H1 (cell line): ENCODE measurements at regions not wholly inside any gene's neighbourhood (a gene's known extent, or its start where the extent isn't known, plus 50 kb on each side); places are given as distances from the start of the nearest gene placed in this dataset.
"Not testable (repeated sequence)": the region's sequence is repeated elsewhere in the genome, so short reads cannot be mapped to it uniquely, and the experiment has no call there.

ENCODE experiments used
- CTCF ChIA-PET: fragments of 300-600 bp; sonication (Branson Sonifier 250); formaldehyde crosslinking; loops from one replicate; lab custom pipeline; 2021; ENCODE audit not compliant: partially characterized antibody; lab: Charles Lee
- POLR2A ChIA-PET: fragments of 300-600 bp; sonication (Branson Sonifier 250); formaldehyde crosslinking; loops from one replicate; lab custom pipeline; 2021; ENCODE audit warnings: inconsistent platforms; ENCODE audit not compliant: partially characterized antibody; lab: Charles Lee
- DNase-seq, 2 experiments: peaks; one replicate each; pipeline versions ENCODE4 v3.0.0 to v3.0.0-alpha.2; 2010 to 2022; ENCODE audit warnings: low spot score in 2 of 2, low read depth in 1 of 2, mixed read lengths in 1 of 2
- FAIRE-seq: peaks from 2 replicates; lab custom pipeline; 2011; peaks lifted over from hg19 to GRCh38; lab: Jason Lieb, UNC
- H2AFZ ChIP-seq: 2 replicates; pipeline ENCODE4 v1.8.1; 2012; ENCODE audit warnings: low read length, inconsistent platforms
- H2AK5ac ChIP-seq: 2 replicates; pipeline ENCODE4 v1.6.1; 2013; ENCODE audit warnings: low read depth, low read length
- H2BK120ac ChIP-seq: replicated peaks from 2 replicates; pipeline ENCODE3; 2013; ENCODE audit warnings: low read depth, low read length, inconsistent platforms
- H2BK12ac ChIP-seq: 2 replicates; pipeline ENCODE4 v1.6.1; 2013; ENCODE audit warnings: low read depth, low read length
- H2BK15ac ChIP-seq: 2 replicates; pipeline ENCODE4 v1.6.1; 2013; ENCODE audit warnings: low read length
- H2BK20ac ChIP-seq: 2 replicates; pipeline ENCODE4 v1.6.1; 2013; ENCODE audit warnings: low read length
- H2BK5ac ChIP-seq: 2 replicates; pipeline ENCODE4 v1.6.1; 2013; ENCODE audit warnings: low read depth, low read length
- H3K14ac ChIP-seq: 2 replicates; pipeline ENCODE4 v1.6.1; 2013; ENCODE audit warnings: inconsistent platforms; ENCODE audit not compliant: insufficient read length
- H3K18ac ChIP-seq: 2 replicates; pipeline ENCODE4 v1.6.1; 2013; ENCODE audit warnings: low read length; ENCODE audit errors: extremely low read depth
- H3K23ac ChIP-seq: 2 replicates; pipeline ENCODE4 v1.6.1; 2013; ENCODE audit warnings: inconsistent platforms; ENCODE audit not compliant: insufficient read length
- H3K23me2 ChIP-seq: 2 replicates; pipeline ENCODE4 v1.6.1; 2013; ENCODE audit warnings: low read depth, low read length
- H3K27ac ChIP-seq: 2 replicates; pipeline ENCODE4 v1.6.1; 2011; ENCODE audit warnings: low read depth, low read length, inconsistent platforms
- H3K27me3 ChIP-seq, 4 experiments: replicated peaks in 1 of 4; 1 replicate in 1 of 4; 2 replicates in 3 of 4; pipeline versions ENCODE4 v1.6.1 to v1.8.1; 2011 to 2013; ENCODE audit warnings: low read length in 3 of 4, mild to moderate bottlenecking in 3 of 4, inconsistent platforms in 2 of 4, mixed read lengths in 2 of 4, moderate library complexity in 1 of 4; ENCODE audit not compliant: control insufficient read depth in 3 of 4, insufficient read depth in 3 of 4; ENCODE audit errors: extremely low read depth in 1 of 4
- H3K36me3 ChIP-seq, 4 experiments: 2 replicates each; pipeline versions ENCODE4 v1.6.1 to v1.8.1; 2011 to 2013; ENCODE audit warnings: mild to moderate bottlenecking in 4 of 4, low read length in 3 of 4, moderate library complexity in 2 of 4, control low read depth in 1 of 4, inconsistent platforms in 1 of 4; ENCODE audit not compliant: insufficient read depth in 4 of 4, control insufficient read depth in 2 of 4
- H3K4ac ChIP-seq: replicated peaks from 2 replicates; pipeline ENCODE3; 2013; ENCODE audit warnings: low read length, low read depth, mixed read lengths, inconsistent platforms; ENCODE audit not compliant: insufficient read length
- H3K4me1 ChIP-seq, 4 experiments: replicated peaks in 1 of 4; 1 replicate in 1 of 4; 2 replicates in 3 of 4; pipeline versions ENCODE4 v1.6.1 to v1.8.1; 2011 to 2013; ENCODE audit warnings: low read length in 3 of 4, inconsistent platforms in 2 of 4, mixed read lengths in 1 of 4; ENCODE audit not compliant: insufficient read depth in 4 of 4, control insufficient read depth in 3 of 4
- H3K4me2 ChIP-seq, 2 experiments: 2 replicates each; pipeline versions ENCODE4 v1.6.1 to v1.8.1; 2011 to 2013; ENCODE audit warnings: low read depth in 2 of 2, low read length in 2 of 2, control low read depth in 1 of 2, inconsistent platforms in 1 of 2, mild to moderate bottlenecking in 1 of 2; ENCODE audit not compliant: insufficient read depth in 1 of 2
- H3K4me3 ChIP-seq, 4 experiments: fragments of 200-600, 300-600 bp in 1 of 4; sonication (generic), shearing (Covaris generic), sonication (Bioruptor Twin) in 1 of 4; 2 replicates each; pipeline versions ENCODE4 v1.5.1 to v1.8.1; 2011 to 2016; ENCODE audit warnings: low read length in 4 of 4, low read depth in 3 of 4, control low read depth in 2 of 4, inconsistent platforms in 2 of 4, mild to moderate bottlenecking in 2 of 4, mixed read lengths in 1 of 4, moderate library complexity in 1 of 4; ENCODE audit not compliant: insufficient read depth in 2 of 4; ENCODE audit errors: extremely low read depth in 1 of 4
- H3K56ac ChIP-seq: replicated peaks from 2 replicates; pipeline ENCODE3; 2013; ENCODE audit warnings: low read depth, mild to moderate bottlenecking, mixed read lengths, low read length, inconsistent platforms; ENCODE audit not compliant: insufficient read length
- H3K79me1 ChIP-seq: 2 replicates; pipeline ENCODE4 v1.6.1; 2013; ENCODE audit warnings: low read depth, low read length, control low read depth
- H3K79me2 ChIP-seq, 2 experiments: 2 replicates each; pipeline versions ENCODE4 v1.6.1 to v1.8.1; 2012 to 2013; ENCODE audit warnings: low read length in 2 of 2, mild to moderate bottlenecking in 2 of 2, inconsistent platforms in 1 of 2; ENCODE audit not compliant: insufficient read depth in 2 of 2, control insufficient read depth in 1 of 2
- H3K9ac ChIP-seq, 4 experiments: replicated peaks in 1 of 4; 1 replicate in 1 of 4; 2 replicates in 3 of 4; pipeline versions ENCODE4 v1.6.1 to v1.8.1; 2011 to 2013; ENCODE audit warnings: low read depth in 3 of 4, low read length in 3 of 4, control low read depth in 2 of 4, mild to moderate bottlenecking in 2 of 4, moderate library complexity in 2 of 4, inconsistent platforms in 1 of 4; ENCODE audit errors: extremely low read depth in 1 of 4
- H3K9me3 ChIP-seq, 2 experiments: 2 replicates each; pipeline versions ENCODE4 v1.6.1 to v1.8.1; 2012 to 2013; ENCODE audit warnings: mild to moderate bottlenecking in 2 of 2, moderate library complexity in 2 of 2, control low read depth in 1 of 2, inconsistent platforms in 1 of 2, low read depth in 1 of 2, low read length in 1 of 2, mixed read lengths in 1 of 2; ENCODE audit not compliant: insufficient read depth in 2 of 2
- H4K20me1 ChIP-seq, 2 experiments: replicated peaks in 1 of 2; 2 replicates each; pipeline versions ENCODE3 to v1.8.1; 2011 to 2013; ENCODE audit warnings: inconsistent platforms in 2 of 2, low read length in 2 of 2, mild to moderate bottlenecking in 1 of 2; ENCODE audit not compliant: insufficient read depth in 2 of 2, control insufficient read depth in 1 of 2
- H4K5ac ChIP-seq: 2 replicates; pipeline ENCODE4 v1.6.1; 2013; ENCODE audit warnings: low read length, low read depth, mixed read lengths, inconsistent platforms; ENCODE audit not compliant: insufficient read length
- H4K8ac ChIP-seq: 2 replicates; pipeline ENCODE4 v1.8.0; 2013; ENCODE audit warnings: mild to moderate bottlenecking, moderate library complexity, low read length, inconsistent platforms; ENCODE audit not compliant: insufficient read depth; ENCODE audit errors: extremely low read depth
- H4K91ac ChIP-seq: replicated peaks from 2 replicates; pipeline ENCODE3; 2013; ENCODE audit warnings: low read length, mixed read lengths, inconsistent platforms; ENCODE audit not compliant: insufficient read length
- WGBS, 2 experiments: shearing (Covaris generic) in 1 of 2; methylation state at CpG; one replicate each; pipeline versions ENCODE4 v1.1.6 to v1.1.7; 2013 to 2015; ENCODE audit warnings: low lambda C conversion rate in 2 of 2, mixed read lengths in 2 of 2, inconsistent platforms in 1 of 2, low coverage in 1 of 2, missing lambda C conversion rate in 1 of 2; ENCODE audit not compliant: insufficient replicate concordance in 2 of 2, insufficient coverage in 1 of 2, insufficient read length in 1 of 2; ENCODE audit errors: extremely low coverage in 1 of 2, missing lambda C conversion rate in 1 of 2; 5-methylcytosine and 5-hydroxymethylcytosine counted together

DNA sequence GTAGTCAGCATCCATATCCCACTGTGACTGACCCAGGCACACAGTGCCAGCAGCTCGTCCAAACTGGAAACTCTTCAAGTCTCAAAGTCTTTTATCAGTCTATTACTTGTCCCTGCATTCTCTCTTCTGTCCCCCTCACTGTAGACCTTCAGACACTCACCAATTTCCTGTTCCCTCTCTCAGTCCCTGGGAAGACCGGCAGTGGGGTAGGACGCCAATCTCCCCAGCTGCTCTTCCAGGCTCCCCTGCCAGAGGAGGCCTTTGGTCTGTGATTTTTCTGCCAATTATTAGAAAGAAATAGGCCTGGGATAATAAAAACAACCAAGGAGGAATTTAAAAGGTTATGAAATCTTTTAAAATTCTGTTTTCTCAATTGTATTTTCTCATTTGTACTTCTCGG is 50.9 kb upstream of the NUTM2D start:
- H3K14ac ChIP-seq, CTCF ChIA-PET, H2AK5ac ChIP-seq, H4K8ac ChIP-seq, H3K9ac ChIP-seq, H3K4me3 ChIP-seq, H2AFZ ChIP-seq, H3K27ac ChIP-seq, H3K23ac ChIP-seq, FAIRE-seq, H4K5ac ChIP-seq, H4K20me1 ChIP-seq, H2BK15ac ChIP-seq, H3K56ac ChIP-seq, H4K91ac ChIP-seq, H3K9me3 ChIP-seq, H3K79me1 ChIP-seq, H3K36me3 ChIP-seq, H3K27me3 ChIP-seq, H3K18ac ChIP-seq, H3K4ac ChIP-seq, DNase-seq, H2BK20ac ChIP-seq, POLR2A ChIA-PET, H3K79me2 ChIP-seq, H2BK5ac ChIP-seq, H3K4me2 ChIP-seq, H2BK120ac ChIP-seq, H2BK12ac ChIP-seq, H3K23me2 ChIP-seq, H3K4me1 ChIP-seq: not testable (repeated sequence)
- WGBS, 2 experiments: 97% methylated on average over 2 of the region's 4 CpGs; no CpG with 5 or more reads in 1 of the 2 experiments
